Eye (tissue), 1 donor: ENCODE measurements at regions not wholly inside any gene's neighbourhood (a gene's known extent, or its start where the extent isn't known, plus 50 kb on each side); places are given as distances from the start of the nearest gene placed in this dataset.
"Not testable (repeated sequence)": the region's sequence is repeated elsewhere in the genome, so short reads cannot be mapped to it uniquely, and the experiment has no call there.

Source experiments
- DNase-seq: peaks from one replicate; pipeline ENCODE4 v3.0.0-alpha.2; 2015

DNA sequence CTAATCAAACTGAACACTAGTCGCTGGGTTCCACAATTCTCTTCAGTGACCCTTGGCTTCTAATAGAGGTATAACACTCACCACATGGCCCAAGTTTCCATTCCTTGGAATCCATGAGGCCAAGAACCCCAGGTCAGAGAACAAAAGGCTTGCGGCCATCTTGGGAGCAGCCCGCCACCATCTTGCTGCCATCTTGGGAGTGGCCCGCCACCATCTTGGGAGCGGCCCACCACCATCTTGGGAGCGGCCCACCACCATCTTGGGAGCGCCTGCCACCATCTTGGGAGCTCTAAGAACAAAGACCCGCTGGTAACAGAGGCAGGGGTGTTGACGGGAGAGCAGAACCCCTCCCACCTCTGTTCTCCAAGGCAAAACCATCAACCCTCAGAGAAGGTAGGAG is 493.4 kb downstream of the MATN1 start:
- DNase-seq, result no peak

DNA sequence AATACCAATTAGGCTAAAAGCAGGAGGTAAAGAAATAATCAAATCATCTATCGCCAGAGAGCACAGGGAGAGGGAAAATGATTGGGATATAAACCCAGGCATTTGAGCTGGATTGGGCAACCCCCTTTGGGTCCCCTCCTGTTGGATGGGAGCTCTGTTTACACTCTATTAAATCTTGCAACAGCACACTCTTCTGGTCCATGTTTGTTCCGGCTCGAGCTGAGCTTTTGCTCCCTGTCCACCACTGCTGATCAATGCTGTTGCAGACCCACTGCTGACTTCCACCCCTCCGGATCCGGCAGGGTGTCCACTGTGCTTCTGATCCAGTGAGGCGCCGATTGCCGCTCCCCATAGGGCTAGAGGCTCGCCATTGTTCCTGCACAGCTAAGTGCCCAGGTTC is 493.8 kb downstream of the MATN1 start:
- DNase-seq, result no peak

DNA sequence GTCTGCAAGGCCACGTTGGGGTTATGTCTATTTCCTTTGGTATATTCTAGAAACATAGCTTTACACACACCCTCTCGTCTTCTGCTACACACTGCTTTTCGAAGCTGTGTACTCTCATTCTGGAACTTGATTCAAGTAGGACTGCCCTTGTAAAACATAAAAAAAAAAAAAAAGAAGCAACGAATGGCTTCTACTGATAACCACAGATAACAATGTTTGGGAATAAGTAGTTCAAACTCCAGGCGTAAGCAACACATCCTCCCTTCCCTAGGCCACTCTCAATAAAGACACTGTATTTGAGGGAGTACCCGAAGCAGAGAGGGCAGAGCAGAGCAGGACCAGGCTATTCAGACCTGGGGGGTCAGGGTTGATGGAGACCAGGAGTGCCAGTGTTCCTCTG is 496.7 kb downstream of the MATN1 start:
- DNase-seq, result no peak

DNA sequence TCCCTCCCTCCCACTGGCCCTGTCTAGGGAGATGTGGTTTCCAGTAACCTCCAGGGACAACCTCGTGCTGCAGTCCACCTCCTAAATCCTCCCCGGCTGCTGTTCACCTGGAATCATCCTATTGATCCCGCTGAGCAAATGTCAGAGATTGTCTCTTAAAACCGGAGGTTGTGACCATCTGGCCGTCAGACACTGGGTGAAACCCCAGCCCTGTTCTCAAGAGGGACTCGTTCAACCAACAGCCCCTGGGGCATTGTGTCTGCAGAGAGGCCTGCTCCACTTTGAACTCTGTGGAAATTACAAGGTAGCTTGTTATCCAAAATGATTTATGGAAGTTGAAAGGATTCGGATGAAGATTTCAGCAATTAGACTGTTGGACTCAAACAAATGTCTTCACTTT is 498.0 kb downstream of the MATN1 start:
- DNase-seq, result peak; percentile 55

DNA sequence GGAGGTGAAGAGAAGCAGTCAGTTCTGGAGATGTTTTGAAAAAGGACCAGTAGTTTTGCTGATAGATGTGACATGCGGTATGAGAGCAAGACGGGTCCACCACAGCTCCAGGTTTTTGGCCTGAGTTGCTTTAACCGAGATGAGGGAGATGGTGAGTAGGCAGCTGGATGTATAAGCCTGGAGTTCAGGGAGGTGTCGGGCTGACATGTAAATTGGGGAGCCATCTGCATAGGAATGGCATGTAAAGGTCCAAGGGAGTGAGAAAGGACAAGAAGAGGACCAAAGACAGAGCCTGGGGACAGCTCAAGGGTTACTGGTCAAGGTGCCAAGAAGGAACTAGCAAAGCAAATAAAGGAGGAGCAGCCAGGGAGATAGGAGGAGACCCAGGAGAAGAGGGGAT is 503.7 kb downstream of the MATN1 start:
- no peak for DNase-seq

DNA sequence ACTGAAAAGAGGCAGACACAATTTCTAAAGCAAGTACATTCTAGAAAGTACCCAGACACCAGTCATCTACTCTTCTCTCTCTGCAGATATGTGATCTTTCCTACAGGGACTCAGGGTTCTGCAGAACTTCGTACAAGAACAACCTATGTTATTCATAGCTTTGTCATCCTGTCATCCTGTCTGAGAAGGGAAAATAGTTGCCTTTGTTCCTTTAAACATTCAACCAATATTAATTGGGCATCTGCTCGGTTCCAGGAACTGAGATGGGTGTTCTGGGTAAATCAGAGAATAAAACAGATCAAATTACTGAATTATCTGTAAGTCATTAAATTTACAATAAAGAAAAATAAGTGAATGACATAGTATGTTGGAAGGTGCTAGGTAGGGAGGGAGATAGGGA is 504.9 kb downstream of the MATN1 start:
- DNase-seq, result no peak

DNA sequence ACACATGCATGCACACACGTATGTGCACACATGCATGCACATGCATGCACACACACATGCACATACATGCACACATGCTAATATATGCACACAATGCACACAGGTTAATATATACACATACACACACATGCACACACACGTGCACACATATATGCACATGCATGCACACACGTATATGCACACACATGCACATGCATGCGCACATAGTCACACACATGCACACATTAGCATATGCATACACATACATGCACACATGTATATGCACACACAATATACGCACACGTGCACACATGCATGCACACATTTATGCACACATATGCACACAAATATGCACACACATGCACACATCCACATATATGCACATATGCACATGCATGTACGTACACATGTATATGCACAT is 506.8 kb downstream of the MATN1 start:
- DNase-seq, result no peak

DNA sequence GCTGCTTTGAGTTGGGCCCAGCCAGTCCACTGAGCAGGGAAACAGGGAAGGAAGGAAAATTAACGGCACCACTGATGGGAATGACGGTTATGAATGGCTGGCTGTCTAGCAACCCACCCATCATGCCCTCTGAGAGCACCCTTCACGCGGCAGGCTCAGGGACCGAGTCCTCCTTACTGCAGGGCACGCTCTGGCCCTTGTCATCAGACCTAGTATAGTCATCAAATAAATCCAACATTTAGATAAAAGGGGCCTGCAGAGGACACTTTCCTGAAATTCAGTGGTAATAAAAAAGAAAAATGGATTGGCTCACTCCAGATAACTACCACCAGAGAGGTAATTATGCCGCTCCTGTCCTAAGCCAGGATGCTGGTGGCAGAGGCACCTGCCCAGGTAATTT is 509.4 kb downstream of the MATN1 start:
- no peak for DNase-seq

DNA sequence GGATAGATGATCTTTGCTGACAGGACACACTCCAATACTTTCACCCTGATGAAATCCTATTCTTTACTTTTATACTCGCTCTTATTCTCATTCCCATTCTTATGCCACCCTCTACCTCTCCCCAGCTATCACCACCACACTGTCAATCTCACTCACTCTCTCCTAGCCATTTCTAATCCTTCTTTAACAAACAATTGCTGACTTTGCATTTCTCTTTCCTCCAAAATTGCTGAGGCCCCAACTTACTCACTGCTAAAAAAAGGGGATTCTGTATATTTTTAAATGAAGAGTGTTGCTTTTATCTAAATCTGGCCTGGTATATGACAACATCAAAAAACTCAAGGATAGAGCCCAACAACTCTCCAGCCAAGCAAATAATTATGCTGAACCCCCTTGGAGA is 515.4 kb downstream of the MATN1 start:
- not testable (repeated sequence) for DNase-seq

DNA sequence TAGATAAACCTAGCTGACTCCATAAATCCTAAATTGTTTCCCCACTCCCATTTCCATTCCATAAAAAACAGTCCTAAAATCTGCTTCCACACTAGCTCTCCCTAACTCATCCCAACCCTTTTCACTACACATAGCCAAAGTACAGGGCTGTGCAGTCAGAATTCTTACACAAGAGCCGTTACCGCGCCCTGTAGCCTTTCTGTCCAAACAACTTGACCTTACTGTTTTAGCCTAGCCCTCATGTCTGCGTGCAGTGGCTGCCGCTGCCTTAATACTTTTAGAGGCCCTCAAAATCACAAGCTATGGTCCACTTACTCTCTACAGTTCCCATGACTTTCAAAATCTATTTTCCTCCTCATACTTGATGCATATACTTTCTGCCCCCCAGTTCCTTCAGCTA is 516.8 kb downstream of the MATN1 start:
- not testable (repeated sequence) for DNase-seq

DNA sequence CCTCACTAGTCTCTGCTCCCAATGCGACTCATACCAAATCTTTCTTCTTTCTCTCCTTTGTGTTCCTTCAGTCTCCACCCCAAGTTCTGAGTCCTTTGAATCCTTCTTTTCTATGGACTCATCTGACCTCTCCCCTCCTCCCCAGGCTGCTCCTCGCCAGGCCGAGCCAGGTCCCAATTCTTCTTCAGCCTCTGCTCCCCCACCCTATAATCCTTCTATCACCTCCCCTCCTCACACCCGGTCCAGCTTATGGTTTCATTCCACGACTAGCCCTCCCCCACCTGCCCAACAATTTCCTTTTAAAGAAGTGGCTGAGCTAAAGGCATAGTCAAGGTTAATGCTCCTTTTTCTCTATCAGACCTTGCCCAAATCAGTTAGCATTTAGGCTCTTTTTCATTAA is 518.5 kb downstream of the MATN1 start:
- not testable (repeated sequence) for DNase-seq

DNA sequence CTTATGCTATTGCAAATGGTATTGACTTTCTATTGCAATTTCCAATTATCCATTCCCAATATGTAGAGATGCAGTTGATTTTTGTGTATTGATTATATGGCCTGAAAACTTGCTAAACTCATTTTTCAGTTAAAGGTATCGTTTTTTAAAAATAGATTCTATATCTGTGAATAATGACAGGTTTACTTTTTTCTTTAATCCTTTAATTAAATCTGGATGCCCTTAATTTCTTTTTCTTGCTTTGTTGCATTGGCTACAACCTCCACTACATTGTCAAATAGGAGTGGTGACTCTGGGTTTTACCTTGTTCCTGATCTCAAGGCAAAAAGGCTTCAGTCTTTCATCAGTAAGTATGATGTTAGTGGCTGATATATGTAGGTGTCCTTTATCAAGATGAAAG is 522.4 kb downstream of the MATN1 start:
- DNase-seq, result no peak

DNA sequence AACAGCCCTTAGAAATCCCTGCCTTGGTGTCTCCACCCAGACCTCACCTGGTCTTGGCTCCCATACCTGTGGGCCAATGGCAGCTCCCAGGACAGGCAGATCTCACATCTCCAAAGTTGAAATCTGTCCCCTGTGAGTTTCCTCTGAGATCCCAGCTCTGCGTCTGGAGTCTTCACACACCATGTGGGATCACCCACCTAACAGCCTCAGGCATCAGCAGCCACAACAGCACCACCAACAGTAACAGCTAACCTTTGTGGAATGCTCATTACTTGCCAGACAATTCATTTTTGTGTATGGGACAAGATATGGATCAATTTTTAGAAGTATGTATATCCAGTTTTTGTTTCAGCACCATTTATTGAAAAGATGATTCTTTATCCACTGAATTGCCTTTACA is 523.2 kb downstream of the MATN1 start:
- DNase-seq, result no peak

DNA sequence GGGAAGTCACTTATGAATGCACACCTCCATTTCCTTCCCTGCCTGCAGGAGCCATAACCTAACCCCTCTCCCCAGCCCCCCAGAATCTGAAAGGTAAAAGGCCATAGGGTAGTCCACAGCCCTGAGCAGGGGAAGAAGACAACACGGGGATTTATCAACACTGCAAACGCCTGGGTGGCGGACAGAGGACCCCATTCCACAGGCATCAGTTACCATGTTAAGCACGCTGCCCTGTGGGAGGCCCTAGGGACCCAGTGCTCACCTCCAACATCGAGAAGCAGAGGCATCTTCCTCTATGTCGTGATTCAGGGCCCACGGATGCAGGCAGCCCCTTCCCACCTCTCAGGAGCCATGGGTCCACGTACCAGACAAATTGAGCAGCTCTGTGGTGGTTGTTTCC is 523.8 kb downstream of the MATN1 start:
- DNase-seq, result no peak

DNA sequence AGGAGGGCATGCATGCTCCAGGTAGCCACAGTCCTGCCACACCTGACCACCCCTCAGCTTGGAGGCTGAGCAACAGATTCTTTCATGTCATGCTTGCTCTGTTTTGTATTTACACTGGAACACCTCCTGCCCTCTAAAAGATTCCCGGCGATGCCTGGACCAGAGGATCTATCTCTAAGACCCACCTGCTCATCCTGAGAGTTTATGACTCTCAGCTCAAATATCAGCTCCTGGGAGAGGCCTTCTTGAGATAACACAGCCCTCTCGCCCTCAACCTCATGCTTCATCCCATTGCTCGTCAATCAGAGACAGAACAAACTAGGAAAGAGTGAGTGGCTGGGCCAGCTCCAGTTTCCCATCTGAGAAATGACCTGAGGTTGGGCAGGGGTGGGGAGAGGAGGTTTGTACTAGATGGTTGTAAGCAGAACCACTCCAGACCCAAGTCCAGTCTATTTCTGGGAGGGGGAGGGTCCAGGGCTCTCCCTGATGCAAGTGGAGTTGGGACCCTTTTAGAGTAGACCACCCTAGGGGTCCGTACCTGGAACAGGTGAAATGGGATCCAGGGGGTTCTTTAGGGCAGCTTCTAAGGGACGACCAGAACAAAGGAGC is 524.5 kb downstream of the MATN1 start:
- DNase-seq, result no peak

DNA sequence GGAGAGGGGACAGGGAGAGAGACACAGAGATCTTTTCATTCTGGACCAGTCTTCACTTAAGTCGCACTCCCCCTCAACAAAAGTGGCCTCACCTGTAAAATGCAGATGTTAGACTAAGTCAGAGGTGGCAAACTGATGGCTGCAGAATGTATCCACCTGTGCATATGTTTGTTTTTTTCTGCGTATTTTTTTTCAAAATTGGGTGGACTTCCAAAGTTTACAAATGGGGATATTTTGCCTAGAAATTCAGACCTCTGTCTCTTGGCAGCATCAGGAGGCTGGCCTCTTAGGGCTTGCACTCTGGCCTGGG is 525.0 kb downstream of the MATN1 start:
- DNase-seq, result no peak

DNA sequence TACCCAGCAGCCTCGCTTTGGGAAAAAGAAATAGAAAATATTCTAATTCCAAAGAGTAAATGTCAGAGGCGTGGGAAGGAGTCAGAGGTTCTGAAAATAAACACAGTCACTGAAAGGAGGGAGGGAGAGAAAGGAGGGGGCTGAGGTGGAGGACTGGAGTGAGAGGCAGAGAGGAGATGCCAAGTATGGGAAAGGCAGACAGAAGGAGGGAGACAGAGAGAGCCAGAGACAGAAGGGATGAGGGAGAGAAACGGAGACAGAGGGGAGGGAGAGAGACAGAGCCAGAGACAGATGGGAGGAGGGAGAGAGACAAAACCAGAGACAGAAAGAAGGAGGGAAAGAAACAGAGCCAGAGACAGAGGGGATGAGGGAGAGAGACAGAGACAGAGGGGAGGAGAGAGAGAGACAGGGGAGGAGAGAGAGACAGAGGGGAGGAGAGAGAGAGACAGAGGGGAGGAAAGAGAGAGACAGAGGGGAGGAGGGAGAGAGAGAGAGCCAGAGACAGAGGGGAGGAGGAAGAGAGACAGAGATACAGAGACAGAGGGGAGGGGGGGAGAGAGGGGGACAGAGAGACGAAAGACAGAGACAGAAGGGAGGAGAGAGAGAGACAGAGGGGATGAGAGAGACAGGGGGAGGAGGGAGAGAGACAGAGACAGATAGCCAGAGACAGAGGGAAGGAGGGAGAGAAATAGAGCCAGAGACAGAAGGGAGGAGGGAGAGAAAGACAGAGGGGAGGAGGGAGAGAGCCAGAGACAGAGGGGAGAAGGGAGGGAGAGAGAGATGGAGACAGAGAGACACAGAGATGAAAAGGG is 525.5 kb downstream of the MATN1 start:
- DNase-seq, result no peak

DNA sequence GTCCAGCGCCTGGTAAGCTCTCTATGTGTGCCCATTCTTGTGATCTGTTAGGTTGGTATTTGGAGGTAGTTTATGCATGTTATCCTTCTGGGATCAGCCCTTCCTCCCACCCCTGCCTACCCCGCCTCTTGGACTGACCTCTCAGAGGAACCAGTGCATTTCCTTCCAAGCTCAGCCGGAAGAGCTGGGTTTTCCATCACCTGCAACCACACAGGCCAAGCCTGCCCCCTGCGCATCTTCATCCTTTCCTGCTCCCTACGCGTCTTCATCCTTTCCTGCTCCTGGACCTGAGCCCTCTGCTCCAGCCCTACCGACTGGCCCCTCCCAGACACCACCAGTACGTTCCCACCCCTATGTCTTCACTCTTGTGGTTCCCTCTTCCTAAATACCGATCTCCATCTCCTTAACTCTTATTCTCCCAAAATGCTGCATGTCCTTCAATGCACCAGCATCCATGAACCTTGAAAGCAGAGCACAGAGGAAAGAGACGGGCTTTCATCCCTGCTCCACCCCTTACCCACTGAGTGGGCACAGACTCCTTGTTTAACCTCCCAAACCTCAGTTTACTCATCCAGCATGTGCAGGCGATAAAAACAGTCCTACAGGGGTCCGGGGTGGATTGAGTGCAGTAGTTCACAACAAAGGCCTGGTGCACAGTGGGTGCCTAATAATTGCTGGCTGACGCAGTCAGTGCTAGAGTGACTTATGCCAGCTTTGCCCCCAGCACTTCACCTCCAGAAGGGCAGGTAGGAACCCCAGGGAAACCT is 526.3 kb downstream of the MATN1 start:
- DNase-seq, result no peak

DNA sequence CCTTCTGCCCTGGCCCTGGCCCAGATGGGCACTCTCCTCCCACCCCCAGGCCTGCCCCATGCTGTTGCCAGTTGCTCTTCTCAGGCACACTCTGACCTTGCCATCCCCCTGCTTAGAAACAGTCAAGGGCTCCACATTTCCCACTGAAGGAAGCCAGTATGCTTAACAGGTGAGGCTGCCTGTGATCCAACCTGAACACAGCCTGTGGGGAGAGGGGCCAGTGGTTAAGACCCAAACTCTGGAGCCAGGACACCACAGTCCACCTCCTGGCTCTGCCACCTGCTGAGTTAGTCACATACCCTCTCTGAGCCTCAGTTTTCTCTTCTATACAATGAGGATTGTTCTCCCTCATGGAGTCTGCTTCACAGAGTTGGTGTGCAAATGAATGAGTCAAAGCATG is 526.9 kb downstream of the MATN1 start:
- DNase-seq, result no peak

DNA sequence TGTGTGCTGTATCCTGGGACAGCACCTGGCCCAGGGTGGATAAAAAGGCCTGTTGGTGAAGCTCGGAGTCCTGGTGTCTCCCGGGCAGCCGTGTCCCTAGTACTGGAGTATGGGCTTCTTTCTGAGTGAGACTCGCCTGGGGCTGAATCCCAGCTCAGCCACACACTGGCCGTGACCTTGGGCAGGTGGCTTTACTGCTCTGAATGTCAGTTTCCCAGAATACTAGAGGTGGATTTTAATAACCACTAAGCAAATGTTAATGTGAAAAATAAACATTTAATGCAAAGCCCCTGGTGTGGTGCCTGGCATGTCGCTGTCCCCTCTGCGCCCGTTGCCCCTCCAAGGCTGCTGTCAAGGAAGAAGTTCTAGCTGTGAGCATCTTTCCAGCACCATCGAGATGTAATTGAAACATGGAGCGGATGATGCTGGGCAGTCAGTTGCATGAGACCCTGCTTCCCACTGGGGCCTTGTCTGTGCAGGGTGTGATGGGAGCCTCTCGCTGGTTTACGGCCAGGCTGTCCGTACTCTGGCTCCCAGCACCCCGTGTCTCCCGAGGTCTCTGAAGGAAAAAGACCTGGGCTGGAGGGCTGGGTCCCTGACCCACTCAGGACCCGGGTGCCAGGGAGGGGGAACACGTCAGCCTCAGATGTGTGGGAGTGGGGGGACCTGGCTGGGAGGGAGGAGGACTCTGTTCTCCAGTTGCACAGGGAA is 527.8 kb downstream of the MATN1 start:
- DNase-seq, result no peak

DNA sequence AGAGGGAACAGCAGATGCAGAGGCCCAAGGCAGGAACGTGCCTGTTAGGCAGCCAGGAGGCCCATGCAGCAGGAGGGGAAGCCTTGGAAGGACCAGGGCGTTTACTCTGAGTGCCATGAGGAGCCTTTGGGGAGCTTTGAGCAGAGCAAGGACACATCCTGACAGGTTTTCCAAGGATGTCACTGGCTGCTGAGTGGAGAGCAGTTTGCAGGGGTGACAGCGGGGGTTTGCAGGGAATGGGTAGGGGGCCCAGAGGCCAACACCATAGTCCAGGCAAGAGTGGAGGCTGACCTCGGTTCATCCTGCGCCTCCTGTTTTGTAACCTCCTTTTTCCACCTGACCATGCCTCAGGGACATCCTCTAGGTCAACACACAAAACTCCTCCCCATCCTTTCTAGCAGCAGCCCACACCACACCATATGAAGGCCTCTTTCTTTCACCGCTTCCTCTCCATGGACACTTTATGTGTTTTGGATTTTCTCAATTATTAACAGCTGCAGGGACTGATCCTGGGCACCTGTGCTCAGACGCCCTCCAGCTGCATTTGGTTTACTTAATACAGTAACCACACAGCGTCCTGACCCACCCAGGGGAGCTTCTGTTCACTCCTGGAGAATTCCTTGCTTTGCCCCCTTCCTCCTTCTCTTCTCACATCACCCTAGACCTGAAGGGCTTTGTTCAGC is 528.5 kb downstream of the MATN1 start:
- DNase-seq, result peak; percentile 23

DNA sequence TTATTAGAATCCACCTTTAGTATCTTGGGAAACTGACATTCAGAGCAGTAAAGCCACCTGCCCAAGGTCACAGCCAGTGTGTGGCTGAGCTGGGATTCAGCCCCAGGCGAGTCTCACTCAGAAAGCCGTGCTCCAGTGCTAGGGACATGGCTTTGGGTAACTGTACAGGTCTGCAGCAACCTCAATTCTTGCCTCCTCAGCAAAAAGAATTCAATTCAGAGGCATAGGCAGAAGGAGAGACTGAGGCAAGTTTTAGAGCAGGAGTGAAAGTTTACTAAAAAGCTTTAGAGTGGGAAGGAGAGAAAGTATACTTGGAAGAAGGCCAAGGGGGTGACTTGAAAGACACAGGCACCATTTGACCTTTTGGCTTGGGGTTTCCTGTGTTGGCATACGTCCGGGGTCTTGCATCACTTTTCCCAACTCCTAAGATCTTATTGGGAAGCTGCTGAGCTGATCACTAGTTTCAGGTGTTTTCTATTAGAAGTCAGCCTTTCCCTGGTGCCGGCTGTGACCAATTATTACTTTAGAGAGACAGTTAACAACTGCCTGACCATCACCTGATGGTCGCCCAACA is 529.3 kb downstream of the MATN1 start:
- DNase-seq, result no peak
